GM12878 (cell line): ENCODE measurements at regions not wholly inside any gene's neighbourhood (a gene's known extent, or its start where the extent isn't known, plus 50 kb on each side); places are given as distances from the start of the nearest gene placed in this dataset.

ENCODE experiments used
- CHD2 ChIP-seq: IDR thresholded peaks from 2 replicates; pipeline ENCODE4 v1.6.1; 2011; ENCODE audit warnings: low read depth, low read length, improper control_type of control experiment, borderline replicate concordance
- CTCF ChIP-seq, 3 experiments: IDR thresholded peaks in 2 of 3; conservative IDR thresholded peaks in 1 of 3; 2 replicates each; pipeline ENCODE4 v1.5.1; 2011; ENCODE audit warnings: low read depth in 3 of 3, low read length in 3 of 3, mild to moderate bottlenecking in 3 of 3, control low read depth in 2 of 3, moderate library complexity in 2 of 3, inconsistent platforms in 1 of 3, mixed read lengths in 1 of 3; ENCODE audit not compliant: control insufficient read depth in 2 of 3, insufficient read depth in 1 of 3; ENCODE audit errors: extremely low read depth in 1 of 3
- REST ChIP-seq: IDR thresholded peaks from 2 replicates; pipeline ENCODE4 v1.6.1; 2012; ENCODE audit warnings: mild to moderate bottlenecking, low read depth, low read length

GRCh38 chr7:52794621-52795020 lies 240.8 kb upstream of the POM121L12 start:
- TF ChIP-seq CTCF (IDR thresholded peaks at IDR 0.05 in 2 of 3, conservative IDR thresholded peaks at IDR 0.05 in 1 of 3; ENCODE audit: control insufficient read depth in 2 of 3, extremely low read depth in 1 of 3, insufficient read depth in 1 of 3, low read depth in 3 of 3, low read length in 3 of 3) (no peak), CHD2 (no peak), REST (no peak)
